ENCODE measurements at regions not wholly inside any gene's neighbourhood (a gene's known extent, or its start where the extent isn't known, plus 50 kb on each side); places are given as distances from the start of the nearest gene placed in this dataset.

GRCh38 chr4:146098397-146098796, 77.1 kb upstream of the LSM6 start:
- H3K36me3 Mint-ChIP-seq = no peaks in the 10 kb centered on the region
- TF ChIP-seq CTCF (IDR thresholded peaks at IDR 0.05; ENCODE audit: unreplicated experiment) = no peak
- peaks cover 7% of the 10 kb centered on the region for H3K9me3 Mint-ChIP-seq
- H3K27me3 Mint-ChIP-seq (ENCODE audit: low read depth) = no peaks in the 10 kb centered on the region
- no peak overlapping the region for H3K4me3 Mint-ChIP-seq
- DNase-seq (ENCODE audit: low spot score in 2 of 2, unreplicated experiment in 2 of 2) = no peak
- H3K4me1 Mint-ChIP-seq = no peaks in the 10 kb centered on the region
- no peak overlapping the region for H3K27ac Mint-ChIP-seq

GRCh38 chr4:146096371-146096770, 79.1 kb upstream of the LSM6 start:
- Mint-ChIP-seq H3K27me3 (ENCODE audit: low read depth) (peaks cover 3% of the 10 kb centered on the region), H3K36me3 (no peaks in the 10 kb centered on the region), H3K4me3 (no peak overlapping the region), H3K9me3 (peaks cover 7% of the 10 kb centered on the region), H3K4me1 (no peaks in the 10 kb centered on the region), H3K27ac (no peak overlapping the region)
- TF ChIP-seq CTCF (IDR thresholded peaks at IDR 0.05; ENCODE audit: unreplicated experiment) = no peak
- no peak for DNase-seq (ENCODE audit: low spot score in 2 of 2, unreplicated experiment in 2 of 2)

- TF ChIP-seq CTCF (IDR thresholded peaks at IDR 0.05; ENCODE audit: unreplicated experiment) = no peak
- Mint-ChIP-seq H3K9me3 (peaks cover 7% of the 10 kb centered on the region), H3K27me3 (ENCODE audit: low read depth) (peaks cover 3% of the 10 kb centered on the region), H3K4me1 (no peaks in the 10 kb centered on the region), H3K4me3 (no peak overlapping the region), H3K36me3 (no peaks in the 10 kb centered on the region), H3K27ac (no peak overlapping the region)
- no peak for DNase-seq (ENCODE audit: low spot score in 2 of 2, unreplicated experiment in 2 of 2)
Observed at GRCh38 chr4:146095860-146096259, 79.7 kb upstream of the LSM6 start.

- TF ChIP-seq CTCF (IDR thresholded peaks at IDR 0.05; ENCODE audit: unreplicated experiment) = no peak
- no peaks in the 10 kb centered on the region for H3K36me3 Mint-ChIP-seq
- no peak for DNase-seq (ENCODE audit: low spot score in 2 of 2, unreplicated experiment in 2 of 2)
- peaks cover 7% of the 10 kb centered on the region for H3K9me3 Mint-ChIP-seq
- H3K4me1 Mint-ChIP-seq = no peaks in the 10 kb centered on the region
- peaks cover 3% of the 10 kb centered on the region for H3K27me3 Mint-ChIP-seq (ENCODE audit: low read depth)
- H3K4me3 Mint-ChIP-seq = no peak overlapping the region
- no peak overlapping the region for H3K27ac Mint-ChIP-seq
Observed at GRCh38 chr4:146095091-146095690, 80.3 kb upstream of the LSM6 start.

- H3K4me3 Mint-ChIP-seq = no peak overlapping the region
- no peaks in the 10 kb centered on the region for H3K4me1 Mint-ChIP-seq
- H3K27me3 Mint-ChIP-seq (ENCODE audit: low read depth) = peaks cover 26% of the 10 kb centered on the region
- TF ChIP-seq CTCF (IDR thresholded peaks at IDR 0.05; ENCODE audit: unreplicated experiment) = no peak
- no peak for DNase-seq (ENCODE audit: low spot score in 2 of 2, unreplicated experiment in 2 of 2)
- H3K9me3 Mint-ChIP-seq = peaks cover 4% of the 10 kb centered on the region
- no peak overlapping the region for H3K27ac Mint-ChIP-seq
- H3K36me3 Mint-ChIP-seq = no peaks in the 10 kb centered on the region
Observed at GRCh38 chr4:146088690-146089089, 86.8 kb upstream of the LSM6 start.

GRCh38 chr4:146087856-146088255, 87.7 kb upstream of the LSM6 start:
- DNase-seq (ENCODE audit: low spot score in 2 of 2, unreplicated experiment in 2 of 2) = no peak
- TF ChIP-seq CTCF (IDR thresholded peaks at IDR 0.05; ENCODE audit: unreplicated experiment) = no peak
- H3K27ac Mint-ChIP-seq = no peak overlapping the region
- H3K36me3 Mint-ChIP-seq = no peaks in the 10 kb centered on the region
- H3K9me3 Mint-ChIP-seq = peaks cover 4% of the 10 kb centered on the region
- H3K4me1 Mint-ChIP-seq = no peaks in the 10 kb centered on the region
- peaks cover 26% of the 10 kb centered on the region for H3K27me3 Mint-ChIP-seq (ENCODE audit: low read depth)
- no peak overlapping the region for H3K4me3 Mint-ChIP-seq
